ENCODE measurements at regions not wholly inside any gene's neighbourhood (a gene's known extent, or its start where the extent isn't known, plus 50 kb on each side); places are given as distances from the start of the nearest gene placed in this dataset.

GRCh38 chr4:156336511-156336910 is 382.8 kb upstream of the CTSO start:
- Mint-ChIP-seq H3K27me3 (ENCODE audit: low read depth) (no peaks in the 10 kb centered on the region), H3K4me3 (no peak overlapping the region), H3K4me1 (no peaks in the 10 kb centered on the region), H3K27ac (no peak overlapping the region), H3K36me3 (ENCODE audit: low read depth) (no peaks in the 10 kb centered on the region), H3K9me3 (peaks cover 4% of the 10 kb centered on the region)
- no peak for TF ChIP-seq CTCF (IDR thresholded peaks at IDR 0.05; ENCODE audit: unreplicated experiment in 3 of 3)

GRCh38 chr4:156335721-156336120 is 382.1 kb upstream of the CTSO start:
- Mint-ChIP-seq H3K36me3 (ENCODE audit: low read depth) (no peaks in the 10 kb centered on the region), H3K4me3 (no peak overlapping the region), H3K27ac (no peak overlapping the region), H3K4me1 (no peaks in the 10 kb centered on the region), H3K9me3 (peaks cover 4% of the 10 kb centered on the region), H3K27me3 (ENCODE audit: low read depth) (no peaks in the 10 kb centered on the region)
- no peak for TF ChIP-seq CTCF (IDR thresholded peaks at IDR 0.05; ENCODE audit: unreplicated experiment in 3 of 3)

- Mint-ChIP-seq H3K9me3 (no peaks in the 10 kb centered on the region), H3K36me3 (ENCODE audit: low read depth) (no peaks in the 10 kb centered on the region), H3K27me3 (ENCODE audit: low read depth) (no peaks in the 10 kb centered on the region), H3K4me3 (no peak overlapping the region), H3K4me1 (no peaks in the 10 kb centered on the region), H3K27ac (no peak overlapping the region)
- no peak for TF ChIP-seq CTCF (IDR thresholded peaks at IDR 0.05; ENCODE audit: unreplicated experiment in 3 of 3)
Observed at GRCh38 chr4:156330436-156331031, 376.9 kb upstream of the CTSO start.

- TF ChIP-seq CTCF (IDR thresholded peaks at IDR 0.05; ENCODE audit: unreplicated experiment in 3 of 3): no peak
- Mint-ChIP-seq H3K9me3 (no peaks in the 10 kb centered on the region), H3K27me3 (ENCODE audit: low read depth) (no peaks in the 10 kb centered on the region), H3K36me3 (ENCODE audit: low read depth) (no peaks in the 10 kb centered on the region), H3K4me3 (no peak overlapping the region), H3K4me1 (no peaks in the 10 kb centered on the region), H3K27ac (no peak overlapping the region)
Observed at GRCh38 chr4:156329779-156330178, 376.1 kb upstream of the CTSO start.

- Mint-ChIP-seq H3K27ac (no peak overlapping the region), H3K36me3 (ENCODE audit: low read depth) (no peaks in the 10 kb centered on the region), H3K4me3 (no peak overlapping the region), H3K27me3 (ENCODE audit: low read depth) (no peaks in the 10 kb centered on the region), H3K9me3 (no peaks in the 10 kb centered on the region), H3K4me1 (no peaks in the 10 kb centered on the region)
- no peak for TF ChIP-seq CTCF (IDR thresholded peaks at IDR 0.05; ENCODE audit: unreplicated experiment in 3 of 3)
Observed at GRCh38 chr4:156328882-156329281, 375.2 kb upstream of the CTSO start.

GRCh38 chr4:156326246-156326645 is 372.6 kb upstream of the CTSO start:
- no peaks in the 10 kb centered on the region for H3K36me3 Mint-ChIP-seq (ENCODE audit: low read depth)
- H3K4me3 Mint-ChIP-seq: no peak overlapping the region
- H3K27ac Mint-ChIP-seq: no peak overlapping the region
- no peaks in the 10 kb centered on the region for H3K9me3 Mint-ChIP-seq
- no peaks in the 10 kb centered on the region for H3K4me1 Mint-ChIP-seq
- no peaks in the 10 kb centered on the region for H3K27me3 Mint-ChIP-seq (ENCODE audit: low read depth)
- no peak for TF ChIP-seq CTCF (IDR thresholded peaks at IDR 0.05; ENCODE audit: unreplicated experiment in 3 of 3)

Measured in nephron (organoid).